ENCODE measurements at regions not wholly inside any gene's neighbourhood (a gene's known extent, or its start where the extent isn't known, plus 50 kb on each side); places are given as distances from the start of the nearest gene placed in this dataset.

GRCh38 chr2:176848844-176849243 lies 363.8 kb upstream of the HNRNPA3 start:
- H3K4me3 ChIP-seq (ENCODE audit: low read depth in 1 of 3, low read length in 3 of 3) = no peak overlapping the region
- no peak for DNase-seq (ENCODE audit: low spot score)
- no peak overlapping the region for H3K27ac ChIP-seq (ENCODE audit: low read depth in 1 of 2, low read length in 2 of 2)
- H3K27me3 ChIP-seq (ENCODE audit: control insufficient read depth in 4 of 4, insufficient read depth in 4 of 4, low read length in 3 of 4) = no peaks in the 10 kb centered on the region
- no peak for TF ChIP-seq SP1 (IDR thresholded peaks at IDR 0.05)
- no peak for TF ChIP-seq EGR1 (IDR thresholded peaks at IDR 0.05; ENCODE audit: low read depth in 2 of 2)
- TF ChIP-seq CTCF (IDR thresholded peaks at IDR 0.05; ENCODE audit: low read depth, low read length, missing input control) = no peak
- TF ChIP-seq NR2F2 (IDR thresholded peaks at IDR 0.05) = no peak
- TF ChIP-seq HNF4A (conservative IDR thresholded peaks at IDR 0.05) = no peak
- no peak for TF ChIP-seq RAD21 (IDR thresholded peaks at IDR 0.05)
- TF ChIP-seq FOXA2 (IDR thresholded peaks at IDR 0.05) = no peak
- TF ChIP-seq MAX (IDR thresholded peaks at IDR 0.05) = no peak
- TF ChIP-seq HNF4G (IDR thresholded peaks at IDR 0.05) = no peak
- TF ChIP-seq JUND (IDR thresholded peaks at IDR 0.05) = no peak
- no peak for TF ChIP-seq RXRA (IDR thresholded peaks at IDR 0.05)
- no peak overlapping the region for H3K9ac ChIP-seq (ENCODE audit: low read depth in 1 of 2, low read length in 2 of 2)
- no peaks in the 10 kb centered on the region for H3K9me3 ChIP-seq (ENCODE audit: control insufficient read depth in 4 of 4, low read length in 3 of 4)
- H3K36me3 ChIP-seq (ENCODE audit: control insufficient read depth in 4 of 4, insufficient read depth in 3 of 4, low read depth in 1 of 4, low read length in 3 of 4) = no peaks in the 10 kb centered on the region
- WGBS = 70% methylated on average over 8 of the region's 8 CpGs
- H3K4me1 ChIP-seq (ENCODE audit: control insufficient read depth in 4 of 4, insufficient read depth in 4 of 4, low read length in 3 of 4) = no peaks in the 10 kb centered on the region

GRCh38 chr2:176851200-176851888 lies 361.2 kb upstream of the HNRNPA3 start:
- no peaks in the 10 kb centered on the region for H3K9me3 ChIP-seq (ENCODE audit: control insufficient read depth in 4 of 4, low read length in 3 of 4)
- DNase-seq (ENCODE audit: low spot score) = no peak
- H3K4me3 ChIP-seq (ENCODE audit: low read depth in 1 of 3, low read length in 3 of 3) = no peak overlapping the region
- no peak overlapping the region for H3K27ac ChIP-seq (ENCODE audit: low read depth in 1 of 2, low read length in 2 of 2)
- TF ChIP-seq JUND (IDR thresholded peaks at IDR 0.05) (no peak), HNF4G (IDR thresholded peaks at IDR 0.05) (no peak), YY1 (IDR thresholded peaks at IDR 0.05) (no peak), MAX (IDR thresholded peaks at IDR 0.05) (no peak), NR2F2 (IDR thresholded peaks at IDR 0.05) (no peak), HNF4A (conservative IDR thresholded peaks at IDR 0.05) (no peak), ATF3 (IDR thresholded peaks at IDR 0.05) (no peak), CTCF (IDR thresholded peaks at IDR 0.05; ENCODE audit: low read depth, low read length, missing input control) (no peak), FOXA1 (IDR thresholded peaks at IDR 0.05) (no peak), RXRA (IDR thresholded peaks at IDR 0.05) (no peak), GABPA (IDR thresholded peaks at IDR 0.05 in 1 of 2, conservative IDR thresholded peaks at IDR 0.05 in 1 of 2) (no peak), SP1 (IDR thresholded peaks at IDR 0.05) (no peak), REST (IDR thresholded peaks at IDR 0.05) (no peak), FOXA2 (IDR thresholded peaks at IDR 0.05) (no peak), TAF1 (conservative IDR thresholded peaks at IDR 0.05) (no peak)
- 95% methylated on average over 2 of the region's 2 CpGs for WGBS
- H3K27me3 ChIP-seq (ENCODE audit: control insufficient read depth in 4 of 4, insufficient read depth in 4 of 4, low read length in 3 of 4) = no peaks in the 10 kb centered on the region
- no peaks in the 10 kb centered on the region for H3K4me1 ChIP-seq (ENCODE audit: control insufficient read depth in 4 of 4, insufficient read depth in 4 of 4, low read length in 3 of 4)
- no peak overlapping the region for H3K9ac ChIP-seq (ENCODE audit: low read depth in 1 of 2, low read length in 2 of 2)
- H3K36me3 ChIP-seq (ENCODE audit: control insufficient read depth in 4 of 4, insufficient read depth in 3 of 4, low read depth in 1 of 4, low read length in 3 of 4) = no peaks in the 10 kb centered on the region
